Lower lobe of right lung (tissue), 2 donors: ENCODE measurements at regions not wholly inside any gene's neighbourhood (a gene's known extent, or its start where the extent isn't known, plus 50 kb on each side); places are given as distances from the start of the nearest gene placed in this dataset.

Experiments used
- ATAC-seq, 2 donors: fragments of 200-7000 bp; cut with Tn5 transposase; one replicate each; pipeline ENCODE4 v1.9.1; 2020 to 2022; ENCODE audit warnings: mild to moderate bottlenecking in 2 of 2, moderate library complexity in 2 of 2
- DNase-seq: peaks from one replicate; pipeline ENCODE4 v3.0.0-alpha.2; 2020
- H3K27ac ChIP-seq: fragments of 200-600 bp; one replicate; pipeline ENCODE4 v1.8.0; 2022
- H3K27me3 ChIP-seq: fragments of 200-600 bp; one replicate; pipeline ENCODE4 v1.8.0; 2022; ENCODE audit warnings: low read depth
- H3K36me3 ChIP-seq: fragments of 200-600 bp; one replicate; pipeline ENCODE4 v1.8.0; 2022; ENCODE audit warnings: mild to moderate bottlenecking
- H3K4me1 ChIP-seq: fragments of 200-600 bp; one replicate; pipeline ENCODE4 v1.8.0; 2022
- H3K4me3 ChIP-seq: fragments of 200-600 bp; one replicate; pipeline ENCODE4 v1.8.0; 2022; ENCODE audit warnings: mild to moderate bottlenecking
- H3K9me3 ChIP-seq: fragments of 200-600 bp; one replicate; pipeline ENCODE4 v1.8.0; 2022
- intact Hi-C: fragments of 100-400 bp; cut with DNase I; formaldehyde crosslinking; loops from one replicate; pipeline ENCODE4 v1.11.0; 2022
- TF ChIP-seq, protein P1 (sequence below): fragments of 200-600 bp; IDR thresholded peaks from one replicate; pipeline ENCODE4 v1.8.0; 2022; ENCODE audit warnings: antibody characterized with exemption, mild to moderate bottlenecking
- donor health status: DM: no; HTN: yes; CAD: no; lungs with severe emphysema.

DNA sequence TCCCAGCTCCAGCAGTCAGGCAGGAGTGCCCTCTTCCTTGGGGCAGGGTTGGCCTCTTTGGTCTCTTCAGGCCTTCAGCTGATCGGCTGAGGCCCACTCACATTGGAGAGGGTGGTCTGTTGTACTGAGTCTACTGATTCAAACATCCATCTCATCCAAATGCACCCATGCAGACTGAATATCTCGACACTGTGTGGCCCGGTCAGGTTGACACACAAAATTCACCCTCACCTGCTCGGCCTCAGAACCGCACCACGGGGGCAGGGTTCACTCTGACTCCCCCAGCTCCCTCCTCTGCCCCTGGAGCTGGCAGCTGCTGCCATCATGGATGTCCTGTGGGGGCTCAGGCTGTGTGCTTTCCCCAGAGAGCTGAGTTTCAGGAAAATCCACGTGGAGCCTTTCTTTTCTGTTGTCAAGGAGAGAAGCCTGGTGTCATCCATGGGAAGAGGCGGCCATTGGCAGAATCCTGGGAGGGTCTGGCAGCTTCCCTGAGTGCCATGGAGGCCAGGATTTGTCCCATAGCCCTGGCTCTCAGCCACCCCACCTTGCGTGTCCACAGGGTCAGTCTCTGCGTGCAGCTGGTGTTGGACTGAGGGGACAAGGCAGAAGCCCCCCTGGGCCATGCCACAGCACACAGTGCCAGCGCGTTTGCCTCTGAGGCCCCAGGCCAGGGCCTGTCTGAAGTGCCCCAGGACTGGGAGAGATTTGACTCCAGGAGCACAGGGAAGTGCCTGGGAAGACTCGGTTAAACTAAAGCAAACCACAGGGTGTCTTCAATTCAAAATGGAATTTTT, 114.1 kb downstream of the ERMARD start:
- Histone ChIP-seq H3K4me3 (no peak overlapping the region), H3K27me3 (no peaks in the 10 kb centered on the region), H3K4me1 (peaks cover 9% of the 10 kb centered on the region), H3K9me3 (no peaks in the 10 kb centered on the region), H3K27ac (no peak overlapping the region), H3K36me3 (no peaks in the 10 kb centered on the region)
- intact Hi-C loops, result no loop called here
- TF ChIP-seq, protein P1, sequence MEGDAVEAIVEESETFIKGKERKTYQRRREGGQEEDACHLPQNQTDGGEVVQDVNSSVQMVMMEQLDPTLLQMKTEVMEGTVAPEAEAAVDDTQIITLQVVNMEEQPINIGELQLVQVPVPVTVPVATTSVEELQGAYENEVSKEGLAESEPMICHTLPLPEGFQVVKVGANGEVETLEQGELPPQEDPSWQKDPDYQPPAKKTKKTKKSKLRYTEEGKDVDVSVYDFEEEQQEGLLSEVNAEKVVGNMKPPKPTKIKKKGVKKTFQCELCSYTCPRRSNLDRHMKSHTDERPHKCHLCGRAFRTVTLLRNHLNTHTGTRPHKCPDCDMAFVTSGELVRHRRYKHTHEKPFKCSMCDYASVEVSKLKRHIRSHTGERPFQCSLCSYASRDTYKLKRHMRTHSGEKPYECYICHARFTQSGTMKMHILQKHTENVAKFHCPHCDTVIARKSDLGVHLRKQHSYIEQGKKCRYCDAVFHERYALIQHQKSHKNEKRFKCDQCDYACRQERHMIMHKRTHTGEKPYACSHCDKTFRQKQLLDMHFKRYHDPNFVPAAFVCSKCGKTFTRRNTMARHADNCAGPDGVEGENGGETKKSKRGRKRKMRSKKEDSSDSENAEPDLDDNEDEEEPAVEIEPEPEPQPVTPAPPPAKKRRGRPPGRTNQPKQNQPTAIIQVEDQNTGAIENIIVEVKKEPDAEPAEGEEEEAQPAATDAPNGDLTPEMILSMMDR, result no peak
- no peak for ATAC-seq
- DNase-seq, result no peak

DNA sequence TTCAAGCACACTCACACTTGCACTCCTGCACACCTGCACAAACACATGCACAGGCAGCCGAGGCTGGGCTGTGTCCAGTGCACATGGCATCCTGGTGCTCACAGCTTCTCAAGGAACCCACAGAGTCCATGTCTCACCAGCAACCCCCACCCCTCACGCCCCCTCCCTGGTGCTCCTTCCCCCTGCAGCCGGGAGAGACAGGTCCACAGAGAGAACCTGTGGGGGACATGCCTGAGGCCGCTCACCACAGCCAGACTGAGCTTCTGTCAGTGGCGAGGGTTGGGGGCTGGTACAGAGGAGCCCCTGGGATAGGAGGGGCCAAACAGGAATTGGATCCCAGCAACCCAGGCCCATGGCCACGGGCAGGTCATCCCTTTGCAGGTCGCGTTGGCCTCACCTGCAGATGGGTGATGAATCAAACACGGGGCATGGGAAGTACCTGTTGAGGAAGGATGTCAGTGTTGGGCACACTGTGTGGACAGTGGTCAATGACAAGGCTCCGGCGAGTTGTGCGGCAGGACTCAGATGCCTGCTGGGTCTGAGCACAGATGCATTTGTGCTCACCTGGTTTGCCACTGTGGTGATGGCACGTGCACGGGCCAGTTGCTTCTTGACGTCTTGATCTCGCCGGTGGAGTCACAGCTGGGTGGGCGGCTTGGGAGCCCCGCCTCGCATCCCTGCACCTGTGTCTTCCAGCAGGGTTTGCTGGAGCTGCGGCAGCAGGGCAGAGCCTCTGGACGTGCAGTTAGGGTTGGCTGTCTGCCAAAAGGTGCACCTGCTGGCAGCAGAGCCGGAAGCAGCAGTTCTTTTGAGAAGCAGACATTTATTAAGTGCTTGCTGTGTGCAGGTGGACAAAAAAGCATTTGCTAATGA, 113.0 kb downstream of the ERMARD start:
- no peak for DNase-seq
- intact Hi-C loops, result no loop called here
- ATAC-seq, result no peak
- H3K36me3 ChIP-seq, result no peaks in the 10 kb centered on the region
- H3K27me3 ChIP-seq, result no peaks in the 10 kb centered on the region
- no peak overlapping the region for H3K27ac ChIP-seq
- H3K4me3 ChIP-seq, result no peak overlapping the region
- H3K9me3 ChIP-seq, result no peaks in the 10 kb centered on the region
- peaks cover 18% of the 10 kb centered on the region for H3K4me1 ChIP-seq
- TF ChIP-seq, protein P1, result no peak

DNA sequence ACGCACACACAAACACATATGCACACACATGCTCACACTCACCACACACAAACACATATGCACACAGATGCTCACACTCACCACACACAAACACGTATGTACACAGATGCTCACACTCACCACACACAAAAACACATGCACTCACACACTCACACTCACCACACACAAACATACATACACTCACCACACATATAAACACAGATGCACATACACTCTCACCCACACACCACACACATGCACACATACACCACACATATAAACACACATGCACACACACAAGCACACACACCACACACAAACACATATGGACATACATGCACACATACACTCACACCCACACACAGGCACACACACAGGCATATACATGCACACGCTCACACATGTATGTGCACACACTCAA, 112.3 kb downstream of the ERMARD start:
- DNase-seq, result no peak
- H3K9me3 ChIP-seq, result no peaks in the 10 kb centered on the region
- H3K27ac ChIP-seq, result no peak overlapping the region
- intact Hi-C loops, result no loop called here
- H3K4me3 ChIP-seq, result no peak overlapping the region
- TF ChIP-seq, protein P1, result no peak
- H3K4me1 ChIP-seq, result peaks cover 18% of the 10 kb centered on the region
- H3K36me3 ChIP-seq, result no peaks in the 10 kb centered on the region
- H3K27me3 ChIP-seq, result no peaks in the 10 kb centered on the region
- ATAC-seq, result no peak

DNA sequence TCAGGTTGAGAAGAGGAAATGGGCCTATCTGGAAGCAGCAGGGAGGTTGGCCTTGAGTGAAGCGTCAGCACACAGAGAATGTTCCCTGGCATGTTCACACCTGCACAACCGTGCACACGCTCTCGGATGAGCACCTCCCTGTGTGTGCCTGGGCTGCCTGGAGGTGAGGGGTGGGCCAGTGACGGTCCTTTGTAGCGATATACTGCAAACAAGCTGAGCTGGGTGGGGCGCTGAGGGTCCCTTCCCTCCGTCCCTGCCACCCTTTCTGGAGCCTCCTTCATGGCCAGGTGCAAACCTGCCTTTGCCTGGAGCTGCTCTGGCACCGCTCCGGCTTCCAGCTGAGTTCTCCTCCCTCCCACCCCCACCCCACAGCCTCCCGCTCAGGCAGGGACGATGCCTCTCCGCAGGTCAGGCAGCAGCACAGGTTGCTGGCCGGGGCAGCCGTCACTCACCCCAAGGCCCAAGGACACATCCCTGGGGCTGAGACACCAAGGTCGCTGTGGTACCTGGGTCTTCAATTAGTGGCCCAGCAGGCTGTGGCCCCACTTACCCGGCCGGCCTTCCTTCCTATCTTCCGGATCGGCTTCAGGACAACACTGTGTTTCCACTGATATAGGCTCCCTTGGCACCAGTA, 111.6 kb downstream of the ERMARD start:
- H3K36me3 ChIP-seq, result no peaks in the 10 kb centered on the region
- TF ChIP-seq, protein P1, result no peak
- H3K27me3 ChIP-seq, result no peaks in the 10 kb centered on the region
- peak overlapping the region; percentile 36 for H3K27ac ChIP-seq
- DNase-seq (no peak), ATAC-seq (no peak)
- H3K4me1 ChIP-seq, result peaks cover 18% of the 10 kb centered on the region
- H3K4me3 ChIP-seq, result no peak overlapping the region
- intact Hi-C loops, result no loop called here
- H3K9me3 ChIP-seq, result peaks cover 1% of the 10 kb centered on the region

DNA sequence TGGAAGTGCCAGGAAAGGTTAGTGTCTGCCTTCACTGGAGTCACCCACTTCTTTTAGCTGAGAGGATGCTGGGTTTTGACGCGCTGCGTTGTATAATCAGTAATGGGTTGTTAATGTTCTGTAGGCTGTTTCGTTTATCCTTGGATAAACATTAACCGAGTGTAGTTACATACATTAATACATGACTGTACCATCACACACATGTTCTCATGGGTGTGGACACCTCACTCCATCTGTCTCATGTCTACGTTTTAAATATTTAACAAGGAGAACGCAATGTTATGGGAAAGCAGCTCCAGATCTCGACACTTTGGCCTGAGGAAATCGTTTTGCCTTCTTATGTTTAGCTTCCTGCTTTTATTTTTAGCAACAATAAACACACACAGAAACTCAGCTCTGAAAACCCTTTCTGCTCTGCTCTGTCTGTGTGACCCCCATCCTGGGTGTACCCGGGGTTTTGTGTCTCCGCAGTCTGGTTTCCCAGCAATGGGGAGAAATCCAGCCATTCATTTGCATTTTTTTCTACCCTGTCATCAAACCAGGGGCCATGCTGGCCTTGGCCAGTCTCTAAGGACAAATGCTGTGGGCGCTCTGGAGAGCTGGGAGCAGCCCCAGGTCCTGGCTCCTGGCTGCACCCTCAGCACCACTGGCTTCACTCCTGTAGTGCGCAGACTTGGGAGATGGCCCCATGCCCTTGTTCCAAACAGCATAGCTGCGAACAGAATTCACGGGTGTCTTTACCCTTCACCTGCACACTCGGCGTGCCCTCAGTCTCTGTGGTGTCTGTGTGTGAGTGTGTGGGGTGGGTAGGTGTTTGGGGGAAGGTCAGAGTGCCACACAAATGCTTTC, 110.8 kb downstream of the ERMARD start:
- peaks cover 9% of the 10 kb centered on the region for H3K9me3 ChIP-seq
- no peaks in the 10 kb centered on the region for H3K27me3 ChIP-seq
- H3K4me1 ChIP-seq, result peaks cover 18% of the 10 kb centered on the region
- ATAC-seq, result no peak
- no peak for DNase-seq
- no peak overlapping the region for H3K4me3 ChIP-seq
- TF ChIP-seq, protein P1, result no peak
- H3K36me3 ChIP-seq, result no peaks in the 10 kb centered on the region
- intact Hi-C loops, result no loop called here
- H3K27ac ChIP-seq, result peak overlapping the region; percentile 43
